Liver (tissue), 8 donors: ENCODE measurements at regions not wholly inside any gene's neighbourhood (a gene's known extent, or its start where the extent isn't known, plus 50 kb on each side); places are given as distances from the start of the nearest gene placed in this dataset.

Source experiments
- DNase-seq: peaks from one replicate; pipeline ENCODE4 v3.0.0-alpha.2; 2017; ENCODE audit warnings: low spot score
- H3K27ac ChIP-seq, 2 donors: one replicate each; pipeline ENCODE4 v1.7.0; 2013; ENCODE audit warnings: inconsistent platforms in 2 of 2, low read length in 2 of 2, control low read depth in 1 of 2, low read depth in 1 of 2, mild to moderate bottlenecking in 1 of 2
- H3K27me3 ChIP-seq, 4 donors: one replicate each; pipeline versions ENCODE4 v1.6.1 to v1.7.0; 2013; ENCODE audit warnings: low read length in 3 of 4, inconsistent platforms in 1 of 4, mild to moderate bottlenecking in 1 of 4, moderate library complexity in 1 of 4; ENCODE audit not compliant: control insufficient read depth in 4 of 4, insufficient read depth in 4 of 4
- H3K36me3 ChIP-seq, 4 donors: one replicate each; pipeline versions ENCODE4 v1.6.1 to v1.7.0; 2013; ENCODE audit warnings: low read length in 3 of 4, mild to moderate bottlenecking in 3 of 4, low read depth in 1 of 4, moderate library complexity in 1 of 4; ENCODE audit not compliant: control insufficient read depth in 4 of 4, insufficient read depth in 3 of 4
- H3K4me1 ChIP-seq, 4 donors: one replicate each; pipeline versions ENCODE4 v1.6.1 to v1.7.0; 2013; ENCODE audit warnings: low read length in 3 of 4, mild to moderate bottlenecking in 3 of 4, moderate library complexity in 1 of 4; ENCODE audit not compliant: control insufficient read depth in 4 of 4, insufficient read depth in 4 of 4
- H3K4me3 ChIP-seq, 3 donors: one replicate each; pipeline versions ENCODE4 v1.6.1 to v1.7.0; 2013; ENCODE audit warnings: low read length in 3 of 3, control low read depth in 1 of 3, low read depth in 1 of 3, mild to moderate bottlenecking in 1 of 3
- H3K9ac ChIP-seq, 2 donors: one replicate each; pipeline ENCODE4 v1.7.0; 2013; ENCODE audit warnings: low read length in 2 of 2, mild to moderate bottlenecking in 2 of 2, moderate library complexity in 2 of 2, control low read depth in 1 of 2, low read depth in 1 of 2
- H3K9me3 ChIP-seq, 4 donors: one replicate each; pipeline versions ENCODE4 v1.6.1 to v1.7.0; 2013; ENCODE audit warnings: low read length in 3 of 4; ENCODE audit not compliant: control insufficient read depth in 4 of 4
- ATF3 ChIP-seq: IDR thresholded peaks from 2 replicates; pipeline ENCODE4 v1.6.1; 2016; ENCODE audit warnings: antibody characterized with exemption
- CTCF ChIP-seq: fragments of 150-350 bp; IDR thresholded peaks from 2 replicates; pipeline ENCODE4 v1.5.1; 2017; ENCODE audit warnings: improper control_type of control experiment, low read depth, low read length; ENCODE audit not compliant: missing input control
- EGR1 ChIP-seq, 2 donors: IDR thresholded peaks; 2 replicates each; pipeline ENCODE4 v1.6.1; 2016 to 2018; ENCODE audit warnings: antibody characterized with exemption in 2 of 2, low read depth in 2 of 2
- FOXA2 ChIP-seq: IDR thresholded peaks from 2 replicates; pipeline ENCODE4 v1.6.1; 2016; ENCODE audit warnings: antibody characterized with exemption
- GABPA ChIP-seq, 2 donors: IDR thresholded peaks in 1 of 2; conservative IDR thresholded peaks in 1 of 2; 2 replicates each; pipeline ENCODE4 v1.6.1; 2016; ENCODE audit warnings: antibody characterized with exemption in 2 of 2, mild to moderate bottlenecking in 1 of 2, moderate library complexity in 1 of 2
- HNF4A ChIP-seq, 2 donors: conservative IDR thresholded peaks; 2 replicates each; pipeline ENCODE4 v1.6.1; 2016; ENCODE audit warnings: antibody characterized with exemption in 2 of 2, mild to moderate bottlenecking in 2 of 2
- HNF4G ChIP-seq: IDR thresholded peaks from 2 replicates; pipeline ENCODE4 v1.6.1; 2016; ENCODE audit warnings: antibody characterized with exemption
- JUND ChIP-seq, 2 donors: IDR thresholded peaks; 2 replicates each; pipeline ENCODE4 v1.6.1; 2016; ENCODE audit warnings: antibody characterized with exemption in 2 of 2
- MAX ChIP-seq: IDR thresholded peaks from 2 replicates; pipeline ENCODE4 v1.6.1; 2016; ENCODE audit warnings: antibody characterized with exemption
- NR2F2 ChIP-seq: IDR thresholded peaks from 2 replicates; pipeline ENCODE4 v1.6.1; 2016; ENCODE audit warnings: antibody characterized with exemption
- RAD21 ChIP-seq, 2 donors: IDR thresholded peaks; 2 replicates each; pipeline ENCODE4 v1.6.1; 2016; ENCODE audit warnings: antibody characterized with exemption in 2 of 2, mild to moderate bottlenecking in 2 of 2
- REST ChIP-seq: IDR thresholded peaks from 2 replicates; pipeline ENCODE4 v1.6.1; 2016; ENCODE audit warnings: antibody characterized with exemption, mild to moderate bottlenecking
- SP1 ChIP-seq: IDR thresholded peaks from 2 replicates; pipeline ENCODE4 v1.6.1; 2018; ENCODE audit warnings: antibody characterized with exemption, mild to moderate bottlenecking
- TAF1 ChIP-seq: conservative IDR thresholded peaks from 2 replicates; pipeline ENCODE4 v1.6.1; 2016; ENCODE audit warnings: antibody characterized with exemption, mild to moderate bottlenecking
- YY1 ChIP-seq: IDR thresholded peaks from 2 replicates; pipeline ENCODE4 v1.6.1; 2016; ENCODE audit warnings: antibody characterized with exemption, mild to moderate bottlenecking
- ZBTB33 ChIP-seq: IDR thresholded peaks from 2 replicates; pipeline ENCODE4 v1.6.1; 2016; ENCODE audit warnings: antibody characterized with exemption
- WGBS: extraction: QIAGEN DNeasy Blood & Tissue Kit; methylation state at CpG from one replicate; pipeline ENCODE4 v1.1.7; 2013; 5-methylcytosine and 5-hydroxymethylcytosine counted together
- donor health status: healthy.
- donor health status: healthy.
- donor health status: healthy.
- donor health status: healthy.
- donor health status: healthy.

GRCh38 chr10:78405231-78405630 lies 371.6 kb downstream of the RPS24 start:
- no peaks in the 10 kb centered on the region for H3K9me3 ChIP-seq
- no peak overlapping the region for H3K4me3 ChIP-seq
- peaks cover 0 to 7% (median 0%) of the 10 kb centered on the region in 4 donors for H3K27me3 ChIP-seq
- no peak overlapping the region for H3K27ac ChIP-seq
- 95% methylated on average over 5 of the region's 5 CpGs for WGBS
- no peak for TF ChIP-seq REST
- no peak for TF ChIP-seq HNF4A (conservative IDR thresholded peaks at IDR 0.05)
- no peak for TF ChIP-seq MAX
- no peak for TF ChIP-seq GABPA (IDR thresholded peaks at IDR 0.05 in 1 of 2, conservative IDR thresholded peaks at IDR 0.05 in 1 of 2)
- TF ChIP-seq ATF3 = no peak
- DNase-seq = no peak
- peaks cover 0 to 7% (median 3%) of the 10 kb centered on the region in 4 donors for H3K4me1 ChIP-seq
- H3K36me3 ChIP-seq = no peaks in the 10 kb centered on the region
- H3K9ac ChIP-seq = no peak overlapping the region

GRCh38 chr10:78405736-78406135 lies 372.1 kb downstream of the RPS24 start:
- no peak overlapping the region for H3K9ac ChIP-seq
- no peak overlapping the region for H3K4me3 ChIP-seq
- no peak for DNase-seq
- peaks cover 0 to 7% (median 3%) of the 10 kb centered on the region in 4 donors for H3K4me1 ChIP-seq
- no peaks in the 10 kb centered on the region for H3K36me3 ChIP-seq
- TF ChIP-seq FOXA2 (no peak), NR2F2 (no peak), SP1 (no peak), RAD21 (IDR thresholded peaks at IDR 0.05) (no peak), CTCF (no peak), MAX (no peak), ZBTB33 (no peak), JUND (IDR thresholded peaks at IDR 0.05) (no peak), HNF4G (no peak), REST (no peak), TAF1 (no peak), ATF3 (no peak), YY1 (no peak), GABPA (IDR thresholded peaks at IDR 0.05 in 1 of 2, conservative IDR thresholded peaks at IDR 0.05 in 1 of 2) (no peak), EGR1 (IDR thresholded peaks at IDR 0.05; ENCODE audit: low read depth in 2 of 2) (no peak), HNF4A (conservative IDR thresholded peaks at IDR 0.05) (no peak)
- 87% methylated on average over 6 of the region's 6 CpGs for WGBS
- H3K27ac ChIP-seq = no peak overlapping the region
- H3K9me3 ChIP-seq = no peaks in the 10 kb centered on the region
- peaks cover 0 to 7% (median 0%) of the 10 kb centered on the region in 4 donors for H3K27me3 ChIP-seq
